DMS 273 treated with DMSO at 0.1 percent for 48 hours (cell line): ENCODE measurements at regions not wholly inside any gene's neighbourhood (a gene's known extent, or its start where the extent isn't known, plus 50 kb on each side); places are given as distances from the start of the nearest gene placed in this dataset.

Experiments
- DNase-seq: peaks from one replicate; lab custom pipeline; 2025; lab: John Stamatoyannopoulos, UW

DNA sequence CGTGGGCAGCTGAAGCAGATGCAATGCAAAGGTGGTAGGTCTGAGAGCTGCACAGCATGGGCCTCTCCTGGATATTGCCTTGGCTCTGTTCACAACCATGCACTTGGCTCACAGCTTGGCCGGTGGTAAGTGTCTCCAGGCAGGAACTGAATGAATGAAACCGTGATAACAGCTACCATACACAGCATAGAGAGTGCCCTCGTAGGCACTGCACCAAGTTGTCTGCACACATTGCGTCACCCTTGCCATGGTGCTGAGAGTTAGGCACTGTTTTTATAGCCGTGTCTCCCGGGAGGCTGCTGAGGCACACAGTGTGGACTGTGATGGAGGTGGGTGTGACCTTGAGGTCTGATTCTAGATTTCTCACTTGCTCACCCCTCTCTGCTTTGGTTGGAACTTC, 157.6 kb upstream of the VASH1 start:
- DNase-seq: no peak

DNA sequence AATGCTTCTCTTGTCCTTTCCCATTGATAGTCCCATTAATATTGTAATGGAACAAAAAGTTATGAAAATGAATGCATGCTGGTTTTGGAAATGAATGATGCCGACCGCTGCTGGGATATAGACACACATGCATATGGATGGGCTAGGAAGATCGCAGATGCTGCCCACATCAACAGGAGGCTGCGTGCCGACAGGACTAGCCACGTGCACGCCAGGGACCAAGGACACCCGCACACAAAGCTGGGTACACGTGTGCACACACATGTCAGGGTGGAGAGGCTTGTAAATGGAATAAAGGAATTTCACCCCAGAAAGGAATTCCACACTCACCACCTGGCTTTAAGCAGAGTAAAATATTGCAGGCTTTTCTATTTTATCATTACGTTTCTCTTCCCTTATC, 153.8 kb upstream of the VASH1 start:
- no peak for DNase-seq

- no peak for DNase-seq
Observed at GRCh38 chr14:76612654-76613053, 148.6 kb upstream of the VASH1 start.

GRCh38 chr14:76613616-76614015, 147.7 kb upstream of the VASH1 start:
- no peak for DNase-seq

GRCh38 chr14:76615331-76615730, 145.9 kb upstream of the VASH1 start:
- DNase-seq: no peak

DNA sequence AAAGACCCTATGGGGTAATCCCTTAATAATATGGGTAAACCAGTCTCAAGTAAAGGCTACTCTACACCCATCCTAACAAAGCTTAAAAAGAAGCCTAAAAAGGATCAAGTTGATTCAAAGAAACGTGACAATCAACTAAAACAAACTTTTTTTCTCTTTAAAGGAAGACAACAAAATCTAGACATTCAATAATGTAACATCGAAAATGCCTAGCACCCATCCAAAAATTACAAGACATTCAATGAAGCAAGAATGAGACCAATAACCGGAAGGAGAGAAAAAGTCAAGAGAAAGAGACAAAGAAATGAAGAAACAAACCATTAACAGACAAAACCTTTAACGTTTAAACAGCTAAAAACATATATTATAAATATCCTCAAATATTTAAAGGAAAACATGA, 143.8 kb upstream of the VASH1 start:
- DNase-seq: no peak

GRCh38 chr14:76636602-76637001, 124.7 kb upstream of the VASH1 start:
- DNase-seq: no peak

DNA sequence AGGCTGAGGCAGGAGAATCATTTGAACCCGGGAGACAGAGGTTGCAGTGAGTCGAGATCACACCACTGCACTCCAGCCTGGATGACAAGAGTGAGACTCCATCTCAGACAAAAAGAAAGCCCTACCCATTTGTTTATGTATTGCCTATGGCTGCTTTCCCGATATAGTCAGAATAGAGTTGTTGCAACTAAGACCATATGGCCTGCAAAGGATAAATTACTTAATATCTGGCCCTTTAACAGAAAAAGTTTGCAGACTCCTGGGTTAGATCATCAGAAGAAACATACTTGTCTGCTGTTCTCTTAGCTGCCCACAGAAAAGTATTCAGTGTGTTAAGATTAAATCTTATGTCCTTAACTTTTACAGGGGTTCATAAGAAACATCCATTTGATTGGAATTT, 122.4 kb upstream of the VASH1 start:
- no peak for DNase-seq

GRCh38 chr14:76639606-76640229, 121.5 kb upstream of the VASH1 start:
- DNase-seq: no peak

DNA sequence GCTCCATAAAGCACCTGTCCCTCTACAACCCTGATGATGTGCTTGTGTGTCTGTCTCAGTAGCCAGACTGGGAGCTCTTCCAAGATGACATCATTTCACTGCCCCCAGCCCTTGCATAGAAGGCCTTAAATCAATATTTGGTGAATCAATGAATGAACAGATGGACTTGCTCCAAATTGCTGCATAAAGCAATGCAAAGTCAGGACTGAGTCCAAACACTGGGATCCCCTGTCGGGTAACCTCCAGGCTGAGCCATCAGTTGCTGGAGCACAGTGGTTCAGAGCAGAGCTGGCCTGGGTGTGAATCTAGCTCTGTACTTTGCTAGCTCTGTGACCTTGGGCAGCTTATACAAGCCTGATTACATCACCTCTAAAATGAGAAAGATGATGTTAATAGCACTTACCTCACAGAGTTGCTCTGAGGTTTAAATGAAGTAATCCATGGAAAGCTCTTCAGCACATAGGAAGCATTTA, 120.3 kb upstream of the VASH1 start:
- DNase-seq: no peak

GRCh38 chr14:76641541-76641940, 119.7 kb upstream of the VASH1 start:
- no peak for DNase-seq

DNA sequence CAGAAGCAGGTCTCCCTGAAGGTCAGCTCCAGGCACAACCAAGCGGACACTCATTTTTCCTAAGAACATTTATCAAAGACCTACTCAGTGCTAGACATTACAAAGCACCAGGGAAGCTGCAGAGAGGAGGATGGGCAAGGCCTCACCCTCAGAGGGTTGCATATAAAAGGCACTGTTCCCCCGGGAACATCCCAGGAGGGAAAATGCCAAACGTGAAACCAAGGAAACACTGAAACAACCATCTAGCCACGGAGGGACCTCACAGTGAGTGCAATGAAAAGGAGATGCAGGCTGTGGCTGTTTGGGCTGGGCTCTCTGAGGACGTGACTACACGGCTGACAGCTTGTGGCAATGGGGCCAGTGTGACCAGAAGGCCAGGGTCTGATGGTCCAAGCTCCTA, 117.4 kb upstream of the VASH1 start:
- DNase-seq: no peak

DNA sequence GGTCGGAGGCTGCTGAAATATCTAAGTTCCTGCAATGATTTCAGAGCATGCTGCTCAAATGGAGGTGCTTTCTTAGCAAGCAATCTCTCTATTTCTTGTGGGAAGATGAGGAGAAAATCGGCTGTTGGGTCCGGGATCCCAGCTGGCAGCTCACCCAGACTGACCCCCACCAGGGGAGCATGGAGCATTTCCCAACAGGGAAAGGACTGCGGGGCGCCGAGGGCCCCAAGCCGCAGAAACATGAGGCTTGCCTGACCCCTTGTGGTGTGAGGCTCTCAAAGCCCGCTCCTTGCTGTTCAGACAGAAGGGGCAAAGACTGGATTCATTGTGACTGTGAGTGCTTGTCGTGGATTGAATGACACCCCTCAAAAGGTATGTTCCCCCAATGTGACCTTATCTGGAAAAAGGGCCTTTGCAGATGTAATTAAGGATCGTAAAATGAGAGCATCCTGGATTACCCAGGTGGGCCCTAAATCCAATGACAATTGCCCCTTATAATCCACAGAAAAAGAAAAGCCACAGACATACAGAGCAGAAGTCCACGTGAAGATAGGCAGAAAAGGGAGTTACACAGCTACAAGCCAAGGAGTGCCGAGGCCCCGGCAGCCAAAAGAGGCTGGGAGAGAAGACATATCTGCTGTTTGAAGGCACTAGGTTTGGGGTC, 116.3 kb upstream of the VASH1 start:
- no peak for DNase-seq

- DNase-seq: no peak
Observed at GRCh38 chr14:76647697-76648298, 113.5 kb upstream of the VASH1 start.

DNA sequence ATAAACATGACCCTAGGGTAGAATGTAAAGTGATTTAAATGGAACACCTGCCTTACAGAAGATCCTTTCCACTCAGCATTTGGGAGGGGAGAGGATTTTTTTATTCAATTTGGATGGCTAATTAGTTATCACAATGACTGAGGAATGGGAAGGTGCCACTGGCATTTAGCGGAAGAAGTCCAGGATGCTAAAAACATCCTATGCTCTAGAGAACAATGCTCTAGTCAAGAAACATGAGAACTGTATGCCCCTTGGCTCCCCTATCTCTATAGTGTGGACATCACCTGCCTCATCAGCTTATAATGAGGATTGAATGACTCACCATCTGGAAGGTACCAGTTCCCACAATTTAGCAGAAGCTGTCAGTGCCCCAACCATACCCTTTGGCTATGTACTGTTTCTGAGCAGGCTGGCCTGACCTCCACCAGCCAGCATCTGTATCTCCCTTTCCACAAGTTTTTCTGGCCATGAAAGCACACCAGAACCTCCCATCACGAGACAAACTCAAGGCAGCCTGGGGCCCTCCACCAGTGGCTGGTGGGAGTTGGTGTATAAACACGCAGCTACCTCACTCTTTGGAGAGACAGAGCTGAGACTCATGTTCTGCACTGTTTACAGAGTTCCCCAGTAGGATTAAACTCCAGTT, 109.7 kb upstream of the VASH1 start:
- no peak for DNase-seq

- DNase-seq: no peak
Observed at GRCh38 chr14:76653875-76654572, 107.2 kb upstream of the VASH1 start.

GRCh38 chr14:76654573-76655108, 106.6 kb upstream of the VASH1 start:
- no peak for DNase-seq

DNA sequence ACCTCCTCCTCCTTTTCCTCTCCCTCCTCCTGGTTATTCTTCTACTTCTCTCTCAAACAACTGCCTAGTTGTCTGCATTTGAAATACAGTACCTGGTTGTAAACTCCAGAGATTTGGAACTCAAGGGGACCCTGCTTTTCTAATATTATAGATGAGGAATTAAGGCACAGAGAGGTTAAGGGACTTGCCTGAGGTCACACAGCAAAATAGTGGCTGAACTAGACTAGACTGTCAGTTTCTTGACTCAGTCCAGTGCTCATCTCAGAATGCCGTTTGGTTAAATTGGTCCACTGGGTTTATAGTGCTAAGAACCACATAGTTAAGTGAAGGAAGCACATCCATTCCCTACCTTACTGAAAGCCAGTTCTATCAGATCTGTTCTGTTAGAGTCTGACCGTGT, 105.9 kb upstream of the VASH1 start:
- DNase-seq: no peak

DNA sequence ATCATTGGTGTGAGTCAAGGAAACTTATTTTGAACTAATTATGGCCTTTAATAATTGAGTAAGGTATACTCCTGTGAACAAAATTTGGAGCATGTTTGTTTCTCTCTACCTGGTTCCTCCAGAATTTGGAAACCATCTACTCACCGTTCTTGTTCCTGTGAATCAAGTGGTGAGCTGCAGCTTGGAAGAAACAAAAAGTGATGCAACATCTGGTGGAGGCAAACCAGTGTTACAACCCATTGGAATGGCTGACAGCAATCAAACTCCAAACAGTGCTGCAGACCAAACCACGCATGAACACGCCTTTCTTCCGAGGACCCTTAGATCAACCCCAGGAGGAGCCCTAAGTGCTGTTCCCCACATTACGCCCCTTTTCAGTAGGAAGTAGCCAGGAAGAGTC, 104.7 kb upstream of the VASH1 start:
- DNase-seq: no peak

GRCh38 chr14:76657404-76657803, 103.9 kb upstream of the VASH1 start:
- DNase-seq: no peak

- no peak for DNase-seq
Observed at GRCh38 chr14:76657846-76658245, 103.4 kb upstream of the VASH1 start.

GRCh38 chr14:76662580-76662979, 98.7 kb upstream of the VASH1 start:
- DNase-seq: no peak
